H1 (cell line): ENCODE measurements at regions not wholly inside any gene's neighbourhood (a gene's known extent, or its start where the extent isn't known, plus 50 kb on each side); places are given as distances from the start of the nearest gene placed in this dataset.

Experiments used
- CTCF ChIA-PET: fragments of 300-600 bp; sonication (Branson Sonifier 250); formaldehyde crosslinking; loops from one replicate; lab custom pipeline; 2021; ENCODE audit not compliant: partially characterized antibody; lab: Charles Lee
- POLR2A ChIA-PET: fragments of 300-600 bp; sonication (Branson Sonifier 250); formaldehyde crosslinking; loops from one replicate; lab custom pipeline; 2021; ENCODE audit warnings: inconsistent platforms; ENCODE audit not compliant: partially characterized antibody; lab: Charles Lee
- DNase-seq, 2 experiments: peaks; one replicate each; pipeline versions ENCODE4 v3.0.0 to v3.0.0-alpha.2; 2010 to 2022; ENCODE audit warnings: low spot score in 2 of 2, low read depth in 1 of 2, mixed read lengths in 1 of 2
- FAIRE-seq: peaks from 2 replicates; lab custom pipeline; 2011; peaks lifted over from hg19 to GRCh38; lab: Jason Lieb, UNC
- H2AFZ ChIP-seq: 2 replicates; pipeline ENCODE4 v1.8.1; 2012; ENCODE audit warnings: low read length, inconsistent platforms
- H2AK5ac ChIP-seq: 2 replicates; pipeline ENCODE4 v1.6.1; 2013; ENCODE audit warnings: low read depth, low read length
- H2BK120ac ChIP-seq: replicated peaks from 2 replicates; pipeline ENCODE3; 2013; ENCODE audit warnings: low read depth, low read length, inconsistent platforms
- H2BK12ac ChIP-seq: 2 replicates; pipeline ENCODE4 v1.6.1; 2013; ENCODE audit warnings: low read depth, low read length
- H2BK15ac ChIP-seq: 2 replicates; pipeline ENCODE4 v1.6.1; 2013; ENCODE audit warnings: low read length
- H2BK20ac ChIP-seq: 2 replicates; pipeline ENCODE4 v1.6.1; 2013; ENCODE audit warnings: low read length
- H2BK5ac ChIP-seq: 2 replicates; pipeline ENCODE4 v1.6.1; 2013; ENCODE audit warnings: low read depth, low read length
- H3K14ac ChIP-seq: 2 replicates; pipeline ENCODE4 v1.6.1; 2013; ENCODE audit warnings: inconsistent platforms; ENCODE audit not compliant: insufficient read length
- H3K18ac ChIP-seq: 2 replicates; pipeline ENCODE4 v1.6.1; 2013; ENCODE audit warnings: low read length; ENCODE audit errors: extremely low read depth
- H3K23ac ChIP-seq: 2 replicates; pipeline ENCODE4 v1.6.1; 2013; ENCODE audit warnings: inconsistent platforms; ENCODE audit not compliant: insufficient read length
- H3K23me2 ChIP-seq: 2 replicates; pipeline ENCODE4 v1.6.1; 2013; ENCODE audit warnings: low read depth, low read length
- H3K27ac ChIP-seq: 2 replicates; pipeline ENCODE4 v1.6.1; 2011; ENCODE audit warnings: low read depth, low read length, inconsistent platforms
- H3K27me3 ChIP-seq, 4 experiments: replicated peaks in 1 of 4; 1 replicate in 1 of 4; 2 replicates in 3 of 4; pipeline versions ENCODE4 v1.6.1 to v1.8.1; 2011 to 2013; ENCODE audit warnings: low read length in 3 of 4, mild to moderate bottlenecking in 3 of 4, inconsistent platforms in 2 of 4, mixed read lengths in 2 of 4, moderate library complexity in 1 of 4; ENCODE audit not compliant: control insufficient read depth in 3 of 4, insufficient read depth in 3 of 4; ENCODE audit errors: extremely low read depth in 1 of 4
- H3K36me3 ChIP-seq, 4 experiments: 2 replicates each; pipeline versions ENCODE4 v1.6.1 to v1.8.1; 2011 to 2013; ENCODE audit warnings: mild to moderate bottlenecking in 4 of 4, low read length in 3 of 4, moderate library complexity in 2 of 4, control low read depth in 1 of 4, inconsistent platforms in 1 of 4; ENCODE audit not compliant: insufficient read depth in 4 of 4, control insufficient read depth in 2 of 4
- H3K4ac ChIP-seq: replicated peaks from 2 replicates; pipeline ENCODE3; 2013; ENCODE audit warnings: low read length, low read depth, mixed read lengths, inconsistent platforms; ENCODE audit not compliant: insufficient read length
- H3K4me1 ChIP-seq, 4 experiments: replicated peaks in 1 of 4; 1 replicate in 1 of 4; 2 replicates in 3 of 4; pipeline versions ENCODE4 v1.6.1 to v1.8.1; 2011 to 2013; ENCODE audit warnings: low read length in 3 of 4, inconsistent platforms in 2 of 4, mixed read lengths in 1 of 4; ENCODE audit not compliant: insufficient read depth in 4 of 4, control insufficient read depth in 3 of 4
- H3K4me2 ChIP-seq, 2 experiments: 2 replicates each; pipeline versions ENCODE4 v1.6.1 to v1.8.1; 2011 to 2013; ENCODE audit warnings: low read depth in 2 of 2, low read length in 2 of 2, control low read depth in 1 of 2, inconsistent platforms in 1 of 2, mild to moderate bottlenecking in 1 of 2; ENCODE audit not compliant: insufficient read depth in 1 of 2
- H3K4me3 ChIP-seq, 4 experiments: fragments of 200-600, 300-600 bp in 1 of 4; sonication (generic), shearing (Covaris generic), sonication (Bioruptor Twin) in 1 of 4; 2 replicates each; pipeline versions ENCODE4 v1.5.1 to v1.8.1; 2011 to 2016; ENCODE audit warnings: low read length in 4 of 4, low read depth in 3 of 4, control low read depth in 2 of 4, inconsistent platforms in 2 of 4, mild to moderate bottlenecking in 2 of 4, mixed read lengths in 1 of 4, moderate library complexity in 1 of 4; ENCODE audit not compliant: insufficient read depth in 2 of 4; ENCODE audit errors: extremely low read depth in 1 of 4
- H3K56ac ChIP-seq: replicated peaks from 2 replicates; pipeline ENCODE3; 2013; ENCODE audit warnings: low read depth, mild to moderate bottlenecking, mixed read lengths, low read length, inconsistent platforms; ENCODE audit not compliant: insufficient read length
- H3K79me1 ChIP-seq: 2 replicates; pipeline ENCODE4 v1.6.1; 2013; ENCODE audit warnings: low read depth, low read length, control low read depth
- H3K79me2 ChIP-seq, 2 experiments: 2 replicates each; pipeline versions ENCODE4 v1.6.1 to v1.8.1; 2012 to 2013; ENCODE audit warnings: low read length in 2 of 2, mild to moderate bottlenecking in 2 of 2, inconsistent platforms in 1 of 2; ENCODE audit not compliant: insufficient read depth in 2 of 2, control insufficient read depth in 1 of 2
- H3K9ac ChIP-seq, 4 experiments: replicated peaks in 1 of 4; 1 replicate in 1 of 4; 2 replicates in 3 of 4; pipeline versions ENCODE4 v1.6.1 to v1.8.1; 2011 to 2013; ENCODE audit warnings: low read depth in 3 of 4, low read length in 3 of 4, control low read depth in 2 of 4, mild to moderate bottlenecking in 2 of 4, moderate library complexity in 2 of 4, inconsistent platforms in 1 of 4; ENCODE audit errors: extremely low read depth in 1 of 4
- H3K9me3 ChIP-seq, 2 experiments: 2 replicates each; pipeline versions ENCODE4 v1.6.1 to v1.8.1; 2012 to 2013; ENCODE audit warnings: mild to moderate bottlenecking in 2 of 2, moderate library complexity in 2 of 2, control low read depth in 1 of 2, inconsistent platforms in 1 of 2, low read depth in 1 of 2, low read length in 1 of 2, mixed read lengths in 1 of 2; ENCODE audit not compliant: insufficient read depth in 2 of 2
- H4K20me1 ChIP-seq, 2 experiments: replicated peaks in 1 of 2; 2 replicates each; pipeline versions ENCODE3 to v1.8.1; 2011 to 2013; ENCODE audit warnings: inconsistent platforms in 2 of 2, low read length in 2 of 2, mild to moderate bottlenecking in 1 of 2; ENCODE audit not compliant: insufficient read depth in 2 of 2, control insufficient read depth in 1 of 2
- H4K5ac ChIP-seq: 2 replicates; pipeline ENCODE4 v1.6.1; 2013; ENCODE audit warnings: low read length, low read depth, mixed read lengths, inconsistent platforms; ENCODE audit not compliant: insufficient read length
- H4K8ac ChIP-seq: 2 replicates; pipeline ENCODE4 v1.8.0; 2013; ENCODE audit warnings: mild to moderate bottlenecking, moderate library complexity, low read length, inconsistent platforms; ENCODE audit not compliant: insufficient read depth; ENCODE audit errors: extremely low read depth
- H4K91ac ChIP-seq: replicated peaks from 2 replicates; pipeline ENCODE3; 2013; ENCODE audit warnings: low read length, mixed read lengths, inconsistent platforms; ENCODE audit not compliant: insufficient read length
- CHD1 ChIP-seq: IDR thresholded peaks from 2 replicates; pipeline ENCODE4 v1.6.1; 2012; ENCODE audit warnings: low read depth, low read length, improper control_type of control experiment
- EP300 ChIP-seq, 2 experiments: IDR thresholded peaks; 1 replicate in 1 of 2; 2 replicates in 1 of 2; pipeline ENCODE4 v1.6.1; 2011 to 2012; ENCODE audit warnings: low read depth in 2 of 2, low read length in 2 of 2, mild to moderate bottlenecking in 2 of 2, borderline replicate concordance in 1 of 2, inconsistent platforms in 1 of 2, moderate library complexity in 1 of 2
- KDM5A ChIP-seq: fragments of 200-600 bp; IDR thresholded peaks from 2 replicates; pipeline ENCODE4 v1.7.1; 2012; ENCODE audit warnings: mild to moderate bottlenecking, low read length, inconsistent platforms, mixed read lengths
- MAFK ChIP-seq: IDR thresholded peaks from 2 replicates; pipeline ENCODE4 v1.6.1; 2012; ENCODE audit warnings: low read depth, mild to moderate bottlenecking, improper control_type of control experiment, low read length
- PHF8 ChIP-seq: fragments of 200-600 bp; sonication (generic); conservative IDR thresholded peaks from 2 replicates; pipeline ENCODE4 v1.7.1; 2012; ENCODE audit warnings: low read depth, mild to moderate bottlenecking, inconsistent platforms, low read length, moderate library complexity
- TCF12 ChIP-seq: IDR thresholded peaks from 2 replicates; pipeline ENCODE4 v1.6.1; 2011; ENCODE audit warnings: low read depth, mild to moderate bottlenecking, low read length
- WGBS, 2 experiments: shearing (Covaris generic) in 1 of 2; methylation state at CpG; one replicate each; pipeline versions ENCODE4 v1.1.6 to v1.1.7; 2013 to 2015; ENCODE audit warnings: low lambda C conversion rate in 2 of 2, mixed read lengths in 2 of 2, inconsistent platforms in 1 of 2, low coverage in 1 of 2, missing lambda C conversion rate in 1 of 2; ENCODE audit not compliant: insufficient replicate concordance in 2 of 2, insufficient coverage in 1 of 2, insufficient read length in 1 of 2; ENCODE audit errors: extremely low coverage in 1 of 2, missing lambda C conversion rate in 1 of 2; 5-methylcytosine and 5-hydroxymethylcytosine counted together

- Histone ChIP-seq H3K23me2 (no peaks in the 10 kb centered on the region; the same call in 1 of the 2 replicates), H3K4me2 (no peak overlapping the region), H3K4me1 (no peaks in the 10 kb centered on the region), H3K23ac (no peak overlapping the region), H3K9me3 (no peaks in the 10 kb centered on the region), H3K79me1 (no peaks in the 10 kb centered on the region), H3K79me2 (no peaks in the 10 kb centered on the region), H4K20me1 (no peaks in the 10 kb centered on the region), H2BK5ac (no peak overlapping the region), H3K4ac (no peak overlapping the region), H4K91ac (no peak overlapping the region), H3K18ac (no peak overlapping the region), H2BK15ac (no peak overlapping the region), H3K9ac (no peak overlapping the region), H3K27ac (no peak overlapping the region), H3K56ac (no peak overlapping the region), H2BK12ac (no peak overlapping the region), H2BK120ac (no peak overlapping the region), H2AFZ (no peak overlapping the region), H4K8ac (no peak overlapping the region; the same call in 1 of the 2 replicates), H2BK20ac (no peak overlapping the region), H3K14ac (no peak overlapping the region), H3K4me3 (no peak overlapping the region), H3K36me3 (no peaks in the 10 kb centered on the region), H4K5ac (no peak overlapping the region), H2AK5ac (no peak overlapping the region), H3K27me3 (no peaks in the 10 kb centered on the region; a peak in 1 of 7 replicates)
- DNase-seq (no peak), FAIRE-seq (no peak)
- POLR2A ChIA-PET, result no interaction called here
- CTCF ChIA-PET, result interaction anchor here (2.2 to 2.8 kb wide), 3 partner anchors 26 to 266 kb away, joined by 10 read pairs; no protein-coding TSS in a partner anchor
- WGBS, 2 experiments, result 94% methylated on average over 4 of the region's 4 CpGs; no CpG with 5 or more reads in 1 of the 2 experiments
- TF ChIP-seq KDM5A, result no peak
- no peak for TF ChIP-seq MAFK
- TF ChIP-seq PHF8, result no peak
- no peak for TF ChIP-seq EP300 (IDR thresholded peaks at IDR 0.05; ENCODE audit: borderline replicate concordance in 1 of 2, low read depth in 2 of 2, low read length in 2 of 2)
- TF ChIP-seq CHD1, result no peak
- no peak for TF ChIP-seq TCF12
These were observed 103.3 kb downstream of the TNFAIP3 start for GRCh38 chr6:137970368-137970767.
